Stimulated activated CD4-positive, alpha-beta T cell treated with anti-CD3 and anti-CD28 coated beads, TNF-alpha, amount 100 ng/mL, for 24 hours (primary cell): ENCODE measurements at regions not wholly inside any gene's neighbourhood (a gene's known extent, or its start where the extent isn't known, plus 50 kb on each side); places are given as distances from the start of the nearest gene placed in this dataset.

Experiments
- DNase-seq, 3 experiments: peaks; one replicate each; pipeline ENCODE4 v3.0.0-alpha.2; 2020; ENCODE audit warnings: low read depth in 3 of 3

GRCh38 chr6:14903176-14904038 is 342.5 kb upstream of the JARID2 start:
- no peak for DNase-seq

GRCh38 chr6:14905201-14905600 is 340.7 kb upstream of the JARID2 start:
- no peak for DNase-seq

GRCh38 chr6:14906621-14907020 is 339.2 kb upstream of the JARID2 start:
- DNase-seq, result no peak

- DNase-seq, result peak in 1 of 3 experiments; percentile 4
These were observed 334.9 kb upstream of the JARID2 start for GRCh38 chr6:14910692-14911547.

GRCh38 chr6:14912226-14912625 is 333.6 kb upstream of the JARID2 start:
- DNase-seq, result no peak

GRCh38 chr6:14912706-14913105 is 333.2 kb upstream of the JARID2 start:
- DNase-seq, result no peak

- no peak for DNase-seq
These were observed 331.9 kb upstream of the JARID2 start for GRCh38 chr6:14913931-14914330.

GRCh38 chr6:14915888-14916832 is 329.7 kb upstream of the JARID2 start:
- DNase-seq, result no peak

- no peak for DNase-seq
These were observed 328.6 kb upstream of the JARID2 start for GRCh38 chr6:14917109-14917910.

GRCh38 chr6:14918200-14918907 is 327.5 kb upstream of the JARID2 start:
- no peak for DNase-seq

GRCh38 chr6:14919038-14919670 is 326.7 kb upstream of the JARID2 start:
- no peak for DNase-seq

GRCh38 chr6:14920276-14920675 is 325.6 kb upstream of the JARID2 start:
- DNase-seq, result no peak

GRCh38 chr6:14921170-14921569 is 324.7 kb upstream of the JARID2 start:
- DNase-seq, result no peak

- DNase-seq, result no peak
These were observed 323.8 kb upstream of the JARID2 start for GRCh38 chr6:14921878-14922671.

- DNase-seq, result no peak
These were observed 323.0 kb upstream of the JARID2 start for GRCh38 chr6:14922706-14923460.

GRCh38 chr6:14924126-14925024 is 321.5 kb upstream of the JARID2 start:
- no peak for DNase-seq
